HG02588 (cell line): ENCODE measurements at regions not wholly inside any gene's neighbourhood (a gene's known extent, or its start where the extent isn't known, plus 50 kb on each side); places are given as distances from the start of the nearest gene placed in this dataset.

Source experiments
- ATAC-seq: cut with Tn5 transposase; IDR thresholded peaks from one replicate; pipeline ENCODE4 v1.9.1; 2021; ENCODE audit warnings: mild to moderate bottlenecking, moderate library complexity; ENCODE audit not compliant: unreplicated experiment

DNA sequence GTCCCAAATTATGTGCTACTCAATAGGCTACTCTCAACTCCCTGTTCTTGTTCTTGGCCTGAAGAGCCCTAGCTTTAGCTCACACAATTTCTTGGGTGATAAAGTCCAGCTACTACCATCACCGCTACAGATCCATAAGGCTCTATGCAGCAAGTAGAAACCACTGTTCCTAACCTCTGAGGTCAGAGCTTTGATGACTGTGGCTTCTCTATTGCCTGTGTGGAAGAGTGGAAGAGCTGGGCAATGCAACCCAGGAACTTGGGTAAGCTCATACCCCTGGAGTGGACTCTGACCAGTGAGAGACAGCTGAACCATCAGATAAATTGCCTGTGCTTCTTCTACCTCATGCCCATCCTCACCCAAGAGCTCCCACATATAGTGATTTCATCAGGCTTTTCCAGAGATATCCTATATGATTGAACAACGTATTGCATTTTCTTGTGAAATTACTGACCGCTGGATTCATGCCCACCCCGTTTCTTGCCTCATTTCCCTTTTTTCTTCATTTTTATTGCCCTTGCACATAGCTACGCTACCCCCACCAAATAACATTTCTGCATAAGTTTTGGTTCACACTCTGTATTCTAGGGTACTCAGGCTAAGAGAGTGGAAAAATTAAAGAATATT lies 172.3 kb upstream of the MBNL1 start:
- ATAC-seq = no peak

GRCh38 chr3:152097120-152097519 lies 171.6 kb upstream of the MBNL1 start:
- ATAC-seq = no peak

DNA sequence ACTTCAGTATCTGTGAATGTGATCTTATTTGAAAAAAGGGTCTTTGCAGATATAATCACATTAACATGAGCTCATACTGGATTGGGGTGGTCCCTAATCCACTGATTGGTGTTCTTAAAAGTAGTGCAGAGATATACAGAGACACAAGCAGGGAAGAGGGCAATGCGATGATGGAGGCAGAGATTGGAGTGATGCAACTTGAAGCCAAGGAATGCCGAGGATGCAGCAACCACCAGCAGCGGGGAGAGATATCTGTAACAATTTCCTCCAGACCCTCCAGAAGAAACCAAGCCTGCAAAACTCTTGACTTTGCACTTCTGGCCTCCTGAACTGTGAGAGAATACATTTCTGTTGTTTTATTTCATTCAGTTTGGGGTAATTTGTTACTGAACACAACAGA lies 171.0 kb upstream of the MBNL1 start:
- ATAC-seq = no peak

DNA sequence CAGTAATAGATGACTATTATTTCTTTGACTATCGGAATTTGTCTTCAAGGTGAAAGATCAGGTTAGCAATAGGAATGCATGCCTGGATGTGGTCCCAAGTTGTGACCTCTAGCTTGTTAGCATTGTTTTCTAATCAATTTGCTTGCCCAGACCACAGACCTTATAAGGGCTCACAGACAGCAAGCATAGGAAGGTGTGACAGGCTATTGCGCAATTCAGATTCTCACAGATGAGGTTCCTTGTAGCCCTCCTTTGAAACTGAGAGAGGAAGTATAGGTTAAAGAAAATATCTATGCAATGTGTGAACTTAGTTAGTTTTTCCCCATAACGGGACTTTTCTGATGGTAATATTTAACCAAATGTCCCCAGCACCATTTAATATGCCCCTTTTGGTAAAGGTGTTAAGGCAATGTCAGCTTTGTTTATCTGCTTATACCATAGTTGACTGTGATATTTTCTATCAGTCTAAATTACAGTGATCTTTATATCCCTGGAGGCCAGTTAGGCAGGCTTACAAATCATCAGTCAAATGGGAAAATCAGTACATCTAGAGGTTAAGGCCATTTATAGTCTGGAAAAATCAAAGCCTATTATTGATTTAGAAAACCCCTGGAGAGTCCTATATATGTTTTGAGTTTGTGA lies 168.1 kb upstream of the MBNL1 start:
- peak; percentile 99 for ATAC-seq

- ATAC-seq = no peak
Measured at GRCh38 chr3:152102410-152102809, 166.3 kb upstream of the MBNL1 start.

DNA sequence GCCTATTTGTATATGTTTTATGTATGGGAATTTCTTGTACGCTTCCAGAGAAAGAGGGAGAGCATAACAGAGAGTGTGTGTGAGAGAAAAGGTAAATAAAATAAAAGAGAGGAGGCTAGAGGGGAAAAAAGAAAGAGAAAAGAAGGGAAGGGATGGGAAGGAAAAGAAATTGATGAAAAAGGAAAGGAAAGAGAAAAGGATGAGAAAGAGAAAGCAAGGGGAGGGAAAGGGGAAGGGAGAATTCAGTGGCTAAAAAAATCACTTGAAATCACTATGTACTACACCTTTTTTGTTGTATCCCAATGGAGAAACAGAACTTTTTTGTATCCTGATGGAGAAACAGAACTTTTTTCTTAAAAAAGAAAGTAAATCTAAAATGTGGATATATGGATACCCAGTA lies 165.5 kb upstream of the MBNL1 start:
- ATAC-seq = no peak

- no peak for ATAC-seq
Measured at GRCh38 chr3:152104847-152105415, 163.8 kb upstream of the MBNL1 start.

- ATAC-seq = no peak
Measured at GRCh38 chr3:152105446-152105845, 163.3 kb upstream of the MBNL1 start.

- no peak for ATAC-seq
Measured at GRCh38 chr3:152109038-152109437, 159.7 kb upstream of the MBNL1 start.

- no peak for ATAC-seq
Measured at GRCh38 chr3:152113413-152113812, 155.3 kb upstream of the MBNL1 start.

DNA sequence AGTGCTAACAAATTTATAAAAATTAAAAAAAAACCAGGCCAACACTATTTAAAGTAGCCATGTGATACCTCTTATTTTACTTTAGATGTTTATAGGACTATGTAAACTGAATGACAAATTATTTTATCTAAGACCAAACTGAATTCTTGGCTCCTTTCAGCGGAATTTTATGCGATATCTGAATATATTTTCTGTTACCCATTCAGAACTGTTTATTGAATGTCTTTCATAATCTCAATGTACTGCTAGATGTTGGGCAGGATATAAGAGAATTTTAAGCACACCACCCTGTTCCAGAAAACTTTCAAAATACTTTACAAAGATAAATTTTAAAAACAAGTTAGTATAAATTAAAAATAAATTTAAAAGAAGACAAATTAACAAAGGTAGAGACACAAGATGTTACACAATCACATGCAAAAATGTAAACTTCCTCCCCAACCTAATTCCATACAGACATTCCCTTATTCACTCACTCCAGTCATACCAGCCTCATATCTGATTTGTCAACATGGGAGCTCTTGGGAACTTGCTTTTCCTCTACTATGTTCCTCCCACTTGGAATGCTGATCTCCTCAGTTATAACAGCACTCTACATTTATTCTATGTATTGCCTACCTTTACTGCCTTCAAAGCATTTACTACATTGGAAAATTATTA lies 154.6 kb upstream of the MBNL1 start:
- no peak for ATAC-seq

DNA sequence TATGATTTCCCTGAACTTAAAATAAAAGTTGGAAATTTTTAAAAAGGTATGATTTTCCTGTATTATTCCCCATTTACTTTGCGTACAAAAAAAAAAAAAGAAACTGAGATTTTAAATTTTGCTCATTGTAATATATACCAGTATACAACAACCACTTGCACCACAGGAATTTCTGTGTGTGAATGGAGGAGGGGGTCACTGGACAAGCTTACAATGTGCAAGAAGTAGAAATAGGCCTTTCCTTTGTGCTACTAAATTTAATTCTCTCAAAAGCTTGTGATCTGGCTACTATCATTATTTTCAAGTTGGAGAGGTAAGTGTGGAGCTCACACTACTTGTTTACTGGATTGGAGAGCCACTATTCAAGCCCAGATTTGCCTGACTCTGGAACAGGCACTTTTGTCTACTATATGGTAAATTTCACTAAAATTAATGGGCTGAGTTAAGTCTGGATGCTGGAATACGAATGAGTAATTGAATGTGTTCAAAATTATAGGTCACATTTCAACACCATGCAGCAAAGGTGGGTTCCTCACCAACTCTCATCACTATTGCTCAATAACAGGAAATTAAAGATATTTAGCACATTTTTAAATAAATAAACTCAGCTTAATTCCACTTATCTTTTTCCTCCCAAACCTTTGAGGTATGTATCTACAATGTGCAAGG lies 148.0 kb upstream of the MBNL1 start:
- ATAC-seq = no peak

- no peak for ATAC-seq
Measured at GRCh38 chr3:152121270-152121636, 147.5 kb upstream of the MBNL1 start.

GRCh38 chr3:152122851-152123250 lies 145.9 kb upstream of the MBNL1 start:
- ATAC-seq = no peak

GRCh38 chr3:152123457-152123856 lies 145.3 kb upstream of the MBNL1 start:
- ATAC-seq = no peak

GRCh38 chr3:152126260-152126659 lies 142.5 kb upstream of the MBNL1 start:
- no peak for ATAC-seq

- peak; percentile 99 for ATAC-seq
Measured at GRCh38 chr3:152127058-152127457, 141.7 kb upstream of the MBNL1 start.

DNA sequence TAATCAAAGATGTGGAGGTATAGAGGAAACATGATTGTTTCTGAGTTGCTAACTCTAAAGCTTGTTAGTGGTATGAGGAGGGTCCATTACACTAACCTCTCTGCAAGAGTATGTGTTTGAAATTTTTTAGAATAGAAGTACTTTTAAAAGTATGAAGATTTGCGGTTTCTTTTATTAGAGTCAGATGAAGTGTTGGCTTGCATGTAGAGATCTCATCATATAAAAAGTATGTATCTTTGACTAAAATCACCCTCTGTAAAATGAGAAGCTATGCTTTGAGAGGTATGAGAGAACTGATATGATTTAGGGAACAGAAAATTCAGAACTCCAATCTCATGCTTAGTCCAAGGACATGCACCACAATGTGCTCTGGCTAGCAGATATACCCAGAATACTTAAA lies 140.4 kb upstream of the MBNL1 start:
- no peak for ATAC-seq

DNA sequence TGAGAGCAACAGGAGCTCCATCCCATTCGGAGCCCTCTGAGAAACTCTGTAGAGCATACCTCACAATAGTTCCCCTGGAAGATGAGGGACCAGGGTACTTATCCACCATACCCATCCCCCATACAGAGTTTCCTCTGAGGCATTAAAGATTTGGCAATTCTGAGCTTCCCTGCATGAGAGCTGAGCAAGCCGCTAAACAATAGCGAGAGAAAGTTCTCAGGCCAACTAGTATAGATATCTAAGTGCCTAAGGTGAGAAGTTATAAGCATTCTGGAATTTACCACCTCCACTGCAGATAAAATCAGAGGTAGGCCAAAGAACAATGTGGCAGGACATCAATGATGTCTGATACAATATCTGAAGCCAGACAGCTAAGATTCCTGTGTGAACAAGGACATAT lies 129.1 kb upstream of the MBNL1 start:
- no peak for ATAC-seq

DNA sequence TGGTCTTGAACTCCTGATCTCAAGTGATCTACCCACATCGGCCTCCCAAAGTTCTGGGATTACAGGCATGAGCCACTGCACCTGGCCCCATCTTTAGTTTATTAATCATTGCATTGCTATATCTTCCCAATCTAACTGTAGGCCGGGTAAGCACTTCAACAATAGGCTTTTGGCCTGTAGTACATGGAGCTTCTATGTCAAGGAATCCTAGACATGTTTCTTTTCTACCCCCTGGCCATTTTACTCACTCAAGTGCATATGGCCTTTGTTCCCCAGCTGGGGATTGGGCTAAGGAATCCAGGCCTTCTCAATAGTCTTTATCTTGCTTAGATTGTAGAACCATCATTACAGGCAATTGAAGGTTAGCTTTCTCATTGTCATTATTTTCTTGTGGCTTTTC lies 122.3 kb upstream of the MBNL1 start:
- ATAC-seq = no peak

DNA sequence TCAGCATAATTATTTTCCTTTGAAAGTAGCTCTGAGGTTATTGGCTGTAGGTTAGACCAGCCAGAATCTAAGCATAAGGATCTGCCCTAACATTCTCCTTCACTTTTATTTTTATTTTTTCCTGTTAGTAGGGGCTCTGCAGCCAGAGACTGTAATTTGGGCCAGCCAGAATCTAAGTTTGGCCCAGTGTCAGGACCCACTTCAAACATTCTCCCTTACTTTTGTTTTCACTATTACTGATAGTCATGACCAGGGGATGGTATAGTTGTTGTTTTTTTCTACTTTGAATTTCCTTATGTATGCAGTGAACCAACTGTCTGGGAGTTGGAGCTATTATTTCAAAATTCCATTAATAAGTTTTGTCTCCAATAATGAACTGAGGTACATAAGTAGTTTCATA lies 121.0 kb upstream of the MBNL1 start:
- ATAC-seq = no peak

GRCh38 chr3:152148579-152148978 lies 120.2 kb upstream of the MBNL1 start:
- ATAC-seq = no peak
